ENCODE measurements at regions not wholly inside any gene's neighbourhood (a gene's known extent, or its start where the extent isn't known, plus 50 kb on each side); places are given as distances from the start of the nearest gene placed in this dataset.
A peak's percentile ranks its signal among the peaks of the same experiment; 100 is the strongest.

DNA sequence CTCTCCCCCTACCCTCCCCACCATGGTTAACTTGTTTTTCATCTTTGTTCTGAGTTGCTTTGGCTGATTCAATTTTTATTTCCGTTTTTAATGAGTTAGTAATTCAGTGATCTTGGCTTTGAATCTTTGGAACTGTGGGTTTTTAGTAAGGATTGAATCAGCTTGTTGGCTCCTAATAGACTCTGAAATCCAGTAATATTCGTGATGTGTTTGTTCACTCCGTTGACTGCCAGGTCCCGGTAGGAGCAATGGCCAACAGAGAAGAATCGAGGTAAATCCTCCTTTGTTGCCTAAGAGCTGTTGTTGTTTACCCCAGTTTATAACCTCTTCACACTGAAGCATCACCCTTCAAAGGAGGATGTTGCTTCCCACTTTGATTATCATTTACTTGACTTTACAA lies 92.7 kb downstream of the PCSK1 start:
- DNase-seq (ENCODE audit: low spot score): no peak

- no peak for DNase-seq (ENCODE audit: low spot score)
Observed at GRCh38 chr5:96339862-96340261, 93.2 kb downstream of the PCSK1 start.

- DNase-seq (ENCODE audit: low spot score): no peak
Observed at GRCh38 chr5:96338624-96339415, 94.2 kb downstream of the PCSK1 start.

DNA sequence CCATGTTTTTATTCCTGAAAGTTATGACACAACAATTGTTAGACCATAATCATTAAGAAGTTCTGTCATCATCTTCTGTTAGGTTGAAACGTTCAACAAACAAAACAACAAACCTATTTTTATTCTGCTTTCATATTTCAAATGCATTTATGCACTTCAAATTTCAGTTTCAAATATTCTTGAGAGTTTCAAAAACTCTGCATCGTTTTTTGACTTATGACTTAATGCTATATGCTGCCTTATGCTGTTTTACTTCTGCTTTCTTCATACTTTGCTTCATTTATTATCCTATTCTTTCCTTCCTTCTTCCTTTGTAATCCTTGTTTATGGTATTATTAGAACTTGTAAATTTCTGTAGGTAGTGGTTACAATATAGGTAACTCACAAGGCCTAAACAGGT lies 95.0 kb downstream of the PCSK1 start:
- DNase-seq (ENCODE audit: low spot score): no peak

GRCh38 chr5:96337048-96337781 lies 95.8 kb downstream of the PCSK1 start:
- DNase-seq (ENCODE audit: low spot score): no peak

DNA sequence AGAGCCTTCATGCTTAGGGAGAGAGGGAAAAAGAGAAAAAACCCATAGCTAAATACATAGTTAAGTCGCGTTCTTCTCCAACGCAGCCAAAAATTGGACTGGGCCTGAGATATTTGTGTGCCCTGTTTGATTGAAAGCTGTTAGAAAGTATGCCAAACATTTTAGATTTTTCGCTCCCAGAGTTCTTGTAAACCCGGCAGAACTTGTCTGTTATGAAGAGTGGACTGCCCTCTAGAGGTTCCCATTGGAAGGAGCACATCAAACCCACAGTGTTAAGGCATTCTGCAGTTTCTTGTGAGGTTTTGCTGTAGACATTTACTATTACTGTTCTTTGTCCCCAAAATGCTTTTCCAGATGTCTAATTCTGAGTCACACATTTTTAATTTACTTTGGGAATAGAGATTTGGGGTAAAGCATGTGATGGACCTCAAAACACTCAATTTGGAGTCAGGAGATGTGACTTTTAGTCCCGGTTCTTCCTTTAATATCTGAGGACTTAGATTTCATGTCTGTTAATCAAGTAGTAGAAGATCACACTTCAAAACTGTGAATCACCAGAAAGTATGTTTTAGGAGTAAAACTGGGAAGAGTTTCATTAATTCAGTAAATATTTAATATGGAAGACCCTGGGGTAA lies 96.6 kb downstream of the PCSK1 start:
- DNase-seq (ENCODE audit: low spot score): peak; percentile 81

DNA sequence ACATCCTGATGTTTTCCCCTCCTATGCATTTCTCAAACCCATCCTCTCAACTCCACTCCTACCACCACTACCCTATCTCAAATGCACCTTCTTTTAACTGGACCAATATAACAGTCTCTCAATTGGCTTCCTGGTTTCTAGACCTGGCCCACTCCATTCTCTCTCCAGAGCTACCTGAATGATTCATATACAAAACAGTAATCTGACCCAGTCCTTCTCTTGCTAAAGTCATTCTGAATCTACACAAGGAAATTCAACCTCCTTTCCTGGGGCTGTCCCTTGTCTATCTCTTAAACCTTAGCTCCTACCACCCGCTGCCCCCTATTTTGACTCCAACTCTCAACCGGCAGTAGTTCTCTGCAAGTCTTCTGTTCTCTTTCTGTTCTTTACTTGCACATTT lies 97.2 kb downstream of the PCSK1 start:
- peak; percentile 18 for DNase-seq (ENCODE audit: low spot score)

DNA sequence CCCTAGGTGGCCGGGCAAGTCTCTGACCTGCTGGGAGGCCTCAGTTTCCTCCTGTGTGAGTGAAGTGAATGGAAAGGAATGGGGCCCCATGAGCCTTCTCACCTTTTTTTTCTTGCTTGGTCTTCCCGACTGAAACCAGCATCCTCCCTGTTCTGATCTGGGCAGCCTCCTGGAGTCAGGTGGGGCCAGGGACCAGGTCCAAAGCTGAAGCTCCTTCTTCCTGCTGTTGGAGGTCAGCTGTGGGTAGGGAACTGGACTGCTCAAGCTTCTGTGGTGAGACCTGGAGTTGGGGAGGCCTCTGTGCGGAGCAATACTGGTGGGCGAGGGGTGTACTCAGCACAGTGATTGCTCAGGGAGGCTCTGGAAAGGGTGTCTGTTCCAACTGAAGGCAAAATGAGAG lies 99.7 kb downstream of the PCSK1 start:
- DNase-seq (ENCODE audit: low spot score): no peak

GRCh38 chr5:96332535-96333366 lies 100.3 kb downstream of the PCSK1 start:
- no peak for DNase-seq (ENCODE audit: low spot score)

DNA sequence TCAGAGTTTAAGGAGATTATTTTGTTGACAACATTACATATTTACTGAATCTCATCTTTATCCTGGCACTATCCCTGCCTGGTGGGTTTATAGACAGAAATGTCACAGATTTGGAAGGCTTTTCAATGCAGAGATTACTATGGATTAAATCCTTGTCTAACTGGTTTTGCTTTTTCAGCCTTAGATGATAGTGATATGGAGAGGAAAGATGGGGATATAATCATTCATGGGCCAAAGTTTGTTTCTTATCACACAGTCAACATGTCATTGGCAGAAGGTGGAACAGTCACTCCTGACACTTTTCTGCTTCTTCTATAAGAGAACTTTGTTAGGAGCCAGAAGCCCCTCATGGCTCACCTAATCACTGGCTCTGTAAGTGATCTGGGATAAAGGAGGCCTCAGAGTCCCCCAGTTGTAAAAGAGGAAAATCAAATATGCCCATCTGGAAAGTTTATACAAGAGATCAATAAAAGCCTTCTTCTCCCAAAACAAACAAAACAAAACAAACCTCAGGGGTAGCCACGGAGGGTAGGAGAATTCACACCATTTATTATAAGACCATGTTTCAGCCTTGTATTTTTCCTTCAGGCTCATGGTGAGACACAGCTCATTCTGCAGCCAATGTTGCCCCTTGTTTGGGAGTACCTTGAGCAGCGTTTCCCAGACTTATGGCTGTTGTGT lies 101.2 kb downstream of the PCSK1 start:
- no peak for DNase-seq (ENCODE audit: low spot score)

- DNase-seq (ENCODE audit: low spot score): no peak
Observed at GRCh38 chr5:96331210-96331609, 101.8 kb downstream of the PCSK1 start.

DNA sequence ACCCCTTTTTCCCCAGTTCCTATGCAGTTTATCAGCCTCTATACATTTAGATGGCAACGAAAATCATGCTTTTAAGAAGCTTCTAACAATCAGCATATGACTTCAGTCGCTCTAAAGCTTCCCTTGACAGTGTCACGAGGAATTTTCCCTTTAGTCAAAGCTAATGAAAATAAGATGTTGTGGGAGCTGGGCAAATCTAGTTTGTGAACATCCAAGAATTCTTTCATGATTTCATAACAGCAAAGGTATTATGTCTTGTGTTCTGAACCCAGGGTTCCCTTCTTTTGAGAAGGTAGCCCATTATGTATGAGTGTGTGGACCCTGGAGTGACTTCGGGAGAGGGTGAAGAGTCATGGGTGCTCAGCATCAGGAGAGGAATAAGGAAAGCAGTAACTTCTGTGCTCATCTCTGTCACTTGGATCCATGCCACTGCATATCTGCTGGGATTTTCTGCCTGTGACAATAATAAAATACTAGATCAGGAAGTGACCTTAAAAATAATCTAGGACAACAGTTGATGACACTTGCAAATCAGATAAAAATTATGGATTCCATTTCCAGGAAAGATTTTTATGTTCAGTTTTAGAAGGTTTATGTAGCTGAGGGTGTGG lies 102.4 kb downstream of the PCSK1 start:
- DNase-seq (ENCODE audit: low spot score): no peak

GRCh38 chr5:96329886-96330529 lies 103.0 kb downstream of the PCSK1 start:
- DNase-seq (ENCODE audit: low spot score): no peak

DNA sequence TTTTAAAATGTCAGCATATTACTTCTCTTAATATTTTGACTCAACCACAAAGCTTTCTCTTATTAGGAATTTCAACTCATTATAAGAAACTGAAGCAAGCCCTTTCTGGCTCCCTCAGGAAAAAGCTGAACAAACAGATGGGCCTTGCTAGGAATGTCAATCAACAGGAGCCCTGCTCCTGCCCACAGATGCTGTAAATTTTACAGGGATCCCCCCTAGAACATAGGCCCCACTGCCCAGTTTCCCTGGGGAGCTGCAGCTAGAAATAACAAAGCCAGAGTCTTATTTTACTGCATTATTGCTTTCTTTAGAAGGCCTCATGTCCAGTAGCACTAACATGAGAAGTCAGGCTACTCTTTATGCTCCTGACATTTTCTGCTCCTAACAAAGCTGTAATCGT lies 103.8 kb downstream of the PCSK1 start:
- DNase-seq (ENCODE audit: low spot score): no peak

DNA sequence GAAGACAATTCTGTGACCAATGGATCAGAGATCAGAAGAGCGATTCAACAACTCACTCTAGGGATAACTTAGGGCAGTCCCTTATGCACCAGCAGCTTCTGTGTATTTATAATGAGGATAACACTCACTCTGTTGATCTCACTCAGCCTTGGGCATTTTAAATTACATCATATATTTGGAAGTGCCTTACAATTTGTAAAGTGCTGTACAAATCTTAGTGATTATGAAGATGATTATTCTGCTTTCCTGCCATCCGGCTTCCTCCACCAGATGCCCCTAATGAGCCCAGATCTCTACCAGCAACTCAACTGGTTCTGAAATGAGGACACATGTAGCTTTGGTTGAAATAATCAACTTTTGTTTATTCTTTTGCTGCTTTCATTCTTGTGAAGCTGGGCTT lies 105.3 kb downstream of the PCSK1 start:
- no peak for DNase-seq (ENCODE audit: low spot score)

DNA sequence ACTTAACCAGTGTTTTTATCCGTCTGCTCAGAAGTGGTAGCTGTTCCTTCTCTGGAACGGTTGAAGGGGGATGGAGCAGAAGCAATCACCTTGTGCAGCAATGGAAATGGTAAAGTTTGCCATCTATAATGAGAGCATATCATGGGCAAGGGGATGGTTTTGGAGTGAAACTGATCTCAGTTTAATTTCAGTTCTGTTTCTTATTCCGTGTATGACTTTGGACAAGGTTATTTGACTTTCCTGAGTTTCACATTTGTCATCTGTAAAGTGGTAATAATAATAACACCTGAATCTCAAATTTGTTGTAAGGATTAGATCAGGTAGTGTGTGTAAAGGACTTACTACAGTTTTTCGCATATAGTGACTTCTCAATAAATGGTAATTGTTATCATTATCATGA lies 106.1 kb downstream of the PCSK1 start:
- no peak for DNase-seq (ENCODE audit: low spot score)

DNA sequence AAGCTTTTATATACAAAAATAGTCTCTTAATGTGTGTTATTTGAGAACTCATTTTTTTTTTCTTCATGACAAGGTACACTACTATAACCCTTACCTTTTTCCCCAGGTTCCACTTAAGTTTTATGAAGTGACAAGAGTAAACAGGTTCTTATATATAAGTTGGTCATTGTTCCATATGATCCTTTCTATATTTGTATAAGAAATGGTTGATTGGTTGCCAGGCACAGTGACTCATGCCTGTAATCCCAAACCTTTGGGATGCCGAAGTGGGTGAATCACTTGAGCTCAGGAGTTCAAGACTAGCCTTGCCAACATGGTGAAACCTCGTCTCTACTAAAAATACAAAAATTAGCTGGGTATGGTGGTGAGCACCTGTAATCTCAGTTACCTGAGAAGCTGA lies 108.3 kb downstream of the PCSK1 start:
- DNase-seq (ENCODE audit: low spot score): peak; percentile 79

DNA sequence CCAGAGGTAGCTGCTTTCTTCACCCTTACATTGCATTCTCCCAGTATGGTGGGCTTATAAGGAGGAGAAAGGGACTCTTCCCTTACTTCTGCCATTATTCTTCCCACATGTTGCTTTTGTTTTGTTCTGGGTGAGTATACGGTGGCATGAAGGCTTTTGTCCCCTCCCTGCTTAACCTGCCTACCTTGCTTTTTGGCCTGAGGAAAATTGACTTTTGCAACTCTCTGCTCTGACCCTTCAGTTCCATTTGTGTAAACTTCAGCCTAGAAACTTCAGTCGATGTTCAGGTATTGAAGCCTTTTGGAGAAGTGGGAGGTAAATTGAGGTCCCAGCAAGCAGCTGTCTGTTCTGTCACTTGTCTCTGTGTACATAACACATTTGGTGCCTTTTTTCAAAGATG lies 110.2 kb downstream of the PCSK1 start:
- DNase-seq (ENCODE audit: low spot score): no peak

DNA sequence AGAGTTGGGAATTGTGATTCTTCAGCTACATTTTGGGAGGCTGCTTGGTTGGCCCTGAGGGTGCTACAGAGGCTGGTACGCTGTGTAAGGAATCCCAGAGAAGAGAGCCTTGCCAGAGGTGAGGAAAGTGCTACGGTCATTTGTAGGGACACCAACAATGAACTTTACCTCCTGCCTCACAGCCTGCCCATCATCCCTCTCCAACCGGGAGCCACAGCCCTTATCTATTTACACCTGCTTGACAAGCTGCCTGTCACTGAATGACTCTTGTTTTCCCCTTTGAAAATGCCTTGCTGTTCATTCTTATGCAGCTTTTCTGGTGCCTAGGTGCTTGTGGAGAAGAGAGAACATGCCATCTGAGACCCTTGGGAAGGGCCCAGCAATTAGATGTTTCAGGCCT lies 110.8 kb downstream of the PCSK1 start:
- no peak for DNase-seq (ENCODE audit: low spot score)

- DNase-seq (ENCODE audit: low spot score): no peak
Observed at GRCh38 chr5:96321345-96321744, 111.7 kb downstream of the PCSK1 start.

DNA sequence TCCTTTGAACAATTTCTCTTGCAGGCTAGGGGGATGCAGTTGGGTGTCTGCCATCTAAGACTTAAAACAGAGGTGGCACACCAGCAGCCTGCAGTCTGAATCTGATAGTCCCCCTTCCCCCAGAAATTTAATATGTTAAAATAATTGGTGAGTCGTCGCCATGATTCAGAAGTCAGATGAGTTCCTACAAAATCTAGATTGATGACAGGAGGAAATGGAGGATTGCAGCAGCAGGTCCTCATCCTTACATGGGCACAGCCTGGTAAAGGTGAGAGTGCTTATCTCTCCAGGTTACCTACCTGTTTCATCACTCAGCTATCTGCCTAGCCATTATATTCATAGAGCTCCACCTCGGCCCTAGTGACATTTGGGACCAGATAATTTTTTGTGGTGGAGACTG lies 112.3 kb downstream of the PCSK1 start:
- DNase-seq (ENCODE audit: low spot score): peak; percentile 38
